Stimulated activated CD4-positive, alpha-beta T cell treated with anti-CD3 and anti-CD28 coated beads, Interleukin-15, amount 100 ng/mL, for 1 hour (primary cell): ENCODE measurements at regions not wholly inside any gene's neighbourhood (a gene's known extent, or its start where the extent isn't known, plus 50 kb on each side); places are given as distances from the start of the nearest gene placed in this dataset.

Source experiments
- DNase-seq, 2 donors: peaks; one replicate each; pipeline ENCODE4 v3.0.0-alpha.2; 2020; ENCODE audit warnings: low read depth in 1 of 2, low spot score in 1 of 2

DNA sequence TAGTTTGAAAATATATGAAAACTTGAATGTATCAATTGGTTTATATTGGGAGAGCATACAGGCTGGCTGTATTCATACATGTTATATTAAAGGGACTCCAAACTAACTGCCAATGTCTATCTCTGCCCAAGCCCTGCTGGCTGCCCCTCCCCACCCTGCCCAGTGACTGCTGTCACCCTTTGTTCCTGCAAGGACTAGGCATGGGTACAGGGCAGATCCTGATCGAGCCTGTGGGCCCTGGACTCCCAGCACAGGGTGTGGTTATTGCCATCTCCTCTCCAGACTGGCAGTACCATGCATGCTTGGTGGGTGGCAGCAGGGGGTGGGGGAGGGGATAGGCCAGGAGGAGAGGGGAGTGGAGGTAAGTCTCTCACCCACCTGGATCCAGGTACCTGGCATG, 167.5 kb upstream of the RASGEF1B start:
- no peak for DNase-seq

DNA sequence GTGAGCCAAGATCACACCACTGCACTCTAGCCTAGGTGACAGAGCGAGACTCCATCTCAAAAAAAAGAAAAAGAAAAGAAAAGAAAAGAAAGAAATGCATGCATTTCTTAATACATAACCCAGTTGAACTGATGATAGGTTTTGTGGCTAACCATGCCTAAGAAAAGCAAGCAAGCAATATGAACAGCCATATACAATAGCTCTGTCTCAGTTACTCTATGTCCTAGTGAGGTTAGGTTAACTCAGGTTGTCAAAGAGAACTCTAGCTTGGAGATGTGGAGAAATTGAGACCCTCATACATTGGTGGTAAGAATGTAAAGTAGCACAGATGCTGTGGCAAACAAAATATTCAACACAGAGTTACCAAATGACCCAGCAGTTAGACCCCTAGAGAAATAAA, 167.0 kb upstream of the RASGEF1B start:
- no peak for DNase-seq

DNA sequence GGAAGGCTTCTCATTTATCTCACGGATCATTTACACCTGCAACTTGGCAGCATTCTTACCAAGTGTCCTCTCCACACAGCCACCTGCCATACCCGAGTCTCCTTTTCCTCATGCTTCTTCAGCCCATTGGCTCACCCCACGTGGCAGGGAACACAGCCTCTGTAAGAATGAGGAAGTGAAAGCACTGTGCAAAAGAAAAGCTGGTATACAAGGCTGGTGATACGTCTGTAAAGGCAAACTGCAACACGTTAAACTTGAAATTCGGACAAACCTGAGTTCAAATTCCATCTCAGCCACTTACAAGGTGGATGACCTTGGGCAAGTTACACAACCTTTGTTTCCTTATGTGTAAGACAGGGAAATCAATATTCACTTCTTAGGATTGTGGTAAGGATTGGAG, 164.0 kb upstream of the RASGEF1B start:
- no peak for DNase-seq

DNA sequence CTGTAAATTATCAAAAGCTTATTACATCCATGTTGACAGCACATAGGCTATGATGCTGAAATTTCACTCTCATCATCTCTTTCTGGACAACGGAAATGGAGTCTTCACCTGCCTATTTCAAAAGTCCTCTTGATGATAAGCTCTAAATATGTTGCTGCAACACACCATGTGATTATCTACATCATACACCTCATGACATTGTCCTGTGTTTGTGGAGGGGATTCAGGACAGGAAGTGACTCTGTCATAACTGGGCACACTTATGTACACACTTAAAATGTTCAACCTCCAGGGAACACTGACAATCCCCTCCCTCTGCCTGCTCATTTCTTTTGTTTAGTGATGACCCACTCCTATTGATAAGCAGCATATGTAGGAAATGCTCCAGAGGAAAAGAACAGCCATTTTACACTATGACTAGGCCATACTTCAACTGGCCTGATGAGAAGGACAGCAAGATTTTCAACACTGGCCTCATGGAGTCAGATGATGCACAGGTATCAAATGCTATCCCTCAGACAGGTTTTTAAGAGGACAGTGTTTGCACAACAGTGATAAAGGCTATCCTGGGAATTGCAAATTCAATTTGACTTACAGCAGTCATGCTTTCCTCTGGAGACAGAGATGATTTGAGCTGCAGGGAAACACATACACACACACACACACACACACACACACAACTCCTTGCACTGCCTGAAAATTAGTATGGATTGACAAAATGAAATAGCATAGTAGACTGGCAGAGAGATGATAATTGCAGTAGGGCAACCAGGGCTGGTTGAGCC, 163.3 kb upstream of the RASGEF1B start:
- no peak for DNase-seq

DNA sequence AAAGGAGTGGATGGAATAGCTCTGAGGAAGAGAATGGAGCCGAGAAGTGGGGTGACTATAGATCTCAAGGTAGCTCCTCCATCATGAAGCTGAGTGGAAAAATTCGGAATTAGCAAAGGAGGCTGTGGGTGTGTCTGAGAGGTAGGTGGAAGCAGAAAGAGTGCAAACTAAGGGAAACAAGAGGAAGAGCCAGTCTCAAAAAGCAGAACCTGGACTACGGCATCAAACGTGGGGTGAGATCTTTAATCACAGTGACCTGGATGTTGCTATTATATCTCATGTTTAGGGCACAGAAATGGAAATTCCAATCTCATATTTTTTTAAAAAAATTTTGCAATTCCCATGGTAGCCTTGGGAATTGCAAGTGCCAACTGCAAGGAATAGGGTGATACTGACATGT, 162.5 kb upstream of the RASGEF1B start:
- DNase-seq, result no peak

DNA sequence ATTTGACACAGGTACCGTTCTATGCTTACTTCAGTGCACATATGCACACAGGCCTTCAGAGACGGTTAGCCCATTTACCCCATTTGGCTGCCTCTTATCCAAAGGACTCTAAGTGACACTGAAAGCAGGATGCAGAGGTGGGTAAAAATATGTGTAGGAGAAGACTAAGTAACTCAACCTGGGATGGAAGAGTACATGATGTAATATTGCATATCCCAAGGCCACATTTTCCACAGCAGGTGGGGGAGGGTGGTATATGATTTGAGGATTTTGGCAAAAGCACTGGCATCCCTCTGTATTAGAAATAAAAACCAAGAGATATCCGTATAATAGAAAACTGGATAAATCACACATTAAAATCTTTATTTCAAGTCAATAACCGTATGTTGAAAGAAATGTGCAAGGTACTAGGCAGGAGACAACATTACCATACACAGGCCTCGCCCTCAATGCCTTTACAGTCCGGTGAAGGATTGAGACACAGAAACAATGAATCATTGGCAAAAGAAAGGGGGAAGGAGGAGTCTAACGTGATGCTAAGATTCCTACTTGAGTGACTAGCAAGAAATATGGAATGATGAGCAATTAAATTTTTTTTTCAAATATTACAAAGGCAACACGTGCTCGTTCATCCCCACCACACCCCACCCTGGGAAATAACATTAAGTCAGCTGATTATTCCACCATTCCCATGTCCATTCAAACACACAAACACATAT, 161.0 kb upstream of the RASGEF1B start:
- DNase-seq, result no peak

DNA sequence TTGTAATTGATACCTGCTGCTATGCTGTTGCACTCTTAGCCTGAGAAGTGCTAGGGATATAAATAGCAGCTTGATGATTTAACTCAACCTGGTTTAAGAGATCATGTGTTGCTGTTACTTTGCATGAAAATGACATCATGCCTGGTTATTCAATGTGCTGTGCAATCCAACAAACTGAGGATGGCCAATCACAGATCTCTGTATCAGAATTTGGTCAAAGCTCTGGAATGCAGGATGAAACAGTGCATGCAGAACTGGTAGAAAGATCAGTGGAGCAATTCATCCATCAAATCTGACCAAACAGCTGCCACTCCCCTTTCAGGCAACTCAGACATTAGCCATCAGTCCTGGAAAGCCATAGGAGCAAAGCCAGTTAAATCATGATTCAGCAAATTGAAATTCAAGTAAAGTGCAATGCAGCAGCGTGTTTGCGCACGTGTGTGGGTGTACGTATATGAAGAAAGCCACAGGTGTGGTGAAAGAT, 160.3 kb upstream of the RASGEF1B start:
- no peak for DNase-seq

DNA sequence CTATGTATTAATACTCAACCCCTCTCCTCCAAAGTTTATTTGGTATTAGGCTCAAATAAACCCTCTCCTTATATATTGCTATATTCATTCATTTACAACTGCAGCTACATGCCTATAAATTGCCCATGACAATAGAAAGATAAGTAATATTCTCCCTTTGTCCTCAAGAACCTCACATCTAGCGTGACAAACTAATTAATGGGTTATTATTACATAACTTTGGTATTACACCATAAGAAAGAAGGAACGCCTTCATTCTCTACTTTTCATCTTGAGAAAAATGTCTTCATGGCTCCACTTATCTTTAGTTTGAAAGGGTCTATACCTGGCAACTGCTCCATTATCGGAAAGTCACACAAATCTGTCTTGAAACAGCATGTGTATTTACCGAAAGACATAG, 157.7 kb upstream of the RASGEF1B start:
- no peak for DNase-seq

DNA sequence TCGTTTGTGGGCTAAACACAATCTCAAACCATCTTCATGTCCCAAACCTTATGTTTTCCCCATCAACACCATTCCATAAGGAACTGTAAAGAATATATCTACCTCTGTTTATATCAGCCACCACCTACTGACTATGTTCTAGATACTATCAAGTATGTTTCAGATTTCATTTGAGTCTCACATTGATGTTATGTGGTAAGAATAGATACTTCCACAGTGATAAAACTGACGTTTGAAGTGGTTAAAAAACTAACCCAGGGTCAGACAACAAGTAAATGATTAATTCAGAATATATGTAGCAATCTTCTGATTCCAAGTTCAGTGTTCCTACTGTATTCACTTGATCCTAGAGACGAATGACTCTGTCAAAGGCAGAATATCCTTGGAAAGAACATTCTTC, 156.8 kb upstream of the RASGEF1B start:
- no peak for DNase-seq

DNA sequence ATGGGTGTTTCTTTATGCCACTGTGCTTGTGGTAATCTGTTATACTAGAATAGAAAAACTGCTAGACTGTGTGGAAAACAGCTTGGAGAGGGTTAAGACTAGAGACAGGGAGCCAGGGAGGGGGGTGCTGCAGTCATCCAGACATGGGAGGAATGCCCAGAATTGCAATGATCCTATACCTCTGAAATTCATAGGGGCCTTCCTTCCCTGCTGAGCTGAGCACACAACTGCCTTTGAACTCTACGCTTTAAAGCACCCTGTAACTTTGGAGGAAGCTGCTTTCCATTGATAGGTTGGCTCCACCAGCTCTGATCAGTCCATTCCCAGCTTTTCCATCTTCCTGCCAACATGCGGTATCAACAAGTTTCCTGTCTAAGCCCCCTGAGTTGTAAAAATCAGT, 155.9 kb upstream of the RASGEF1B start:
- no peak for DNase-seq

DNA sequence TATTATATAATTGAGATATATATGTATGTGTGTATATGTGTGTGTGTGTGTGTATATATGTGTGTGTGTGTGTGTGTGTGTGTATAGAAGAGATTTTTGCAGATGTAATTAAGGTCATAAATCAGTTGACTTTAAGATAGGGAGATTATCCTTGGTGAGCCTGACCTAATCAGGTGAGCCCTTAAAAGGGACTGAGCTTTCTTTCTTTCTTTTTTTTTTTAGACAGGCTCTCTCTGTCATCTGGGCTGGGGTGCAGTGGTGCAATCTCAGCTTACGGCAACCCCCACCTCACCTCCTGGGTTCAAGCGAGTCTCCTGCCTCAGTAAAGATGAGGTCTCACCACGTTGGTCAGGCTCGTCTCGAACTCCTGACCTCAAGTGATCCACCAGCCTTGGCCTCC, 155.1 kb upstream of the RASGEF1B start:
- DNase-seq, result no peak

DNA sequence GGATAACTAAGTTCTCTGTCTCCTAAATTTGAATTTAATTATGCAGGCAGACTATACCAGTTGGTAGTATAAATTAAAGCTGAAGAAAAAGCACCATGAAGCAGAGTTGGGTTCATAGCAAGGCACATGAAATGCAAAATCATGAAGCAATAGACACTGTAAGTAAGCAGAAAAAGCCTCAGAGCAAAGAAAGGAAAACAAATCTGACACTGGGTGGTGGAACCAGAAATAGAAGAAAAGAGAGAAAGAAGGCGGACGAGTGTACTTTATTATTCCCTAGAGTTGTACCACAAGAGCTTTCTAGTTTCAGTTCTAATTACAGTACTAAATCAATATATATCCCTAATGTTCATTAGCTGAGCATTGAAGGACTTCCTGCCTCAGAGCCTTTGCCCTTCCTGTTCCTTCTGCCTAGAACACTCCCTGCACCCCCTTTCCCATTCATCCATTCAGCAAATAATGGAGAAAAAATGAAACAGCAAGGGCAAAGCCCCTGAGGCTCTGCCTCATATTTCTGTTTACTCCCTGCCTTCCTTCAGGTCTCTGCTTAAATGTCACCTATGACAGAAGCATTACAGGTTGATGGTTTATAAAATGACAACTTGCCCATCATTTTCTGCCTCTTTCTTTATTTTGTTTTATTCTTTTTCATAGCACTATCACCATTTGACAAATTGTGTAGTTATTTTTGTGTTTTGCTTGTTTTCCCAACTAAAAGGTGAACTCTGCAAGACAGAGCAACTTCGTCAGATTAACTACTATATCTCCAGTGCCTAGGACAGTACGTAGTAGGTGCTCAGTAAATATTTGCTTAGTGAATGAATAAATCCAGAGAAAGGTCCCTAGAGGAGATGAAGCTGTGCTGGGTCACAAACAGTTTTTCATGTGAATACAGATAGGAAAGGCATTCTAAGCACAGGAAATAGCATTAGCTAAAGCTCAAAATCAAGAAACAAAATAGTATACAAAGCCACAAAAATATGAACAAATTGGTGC, 154.0 kb upstream of the RASGEF1B start:
- DNase-seq, result no peak

DNA sequence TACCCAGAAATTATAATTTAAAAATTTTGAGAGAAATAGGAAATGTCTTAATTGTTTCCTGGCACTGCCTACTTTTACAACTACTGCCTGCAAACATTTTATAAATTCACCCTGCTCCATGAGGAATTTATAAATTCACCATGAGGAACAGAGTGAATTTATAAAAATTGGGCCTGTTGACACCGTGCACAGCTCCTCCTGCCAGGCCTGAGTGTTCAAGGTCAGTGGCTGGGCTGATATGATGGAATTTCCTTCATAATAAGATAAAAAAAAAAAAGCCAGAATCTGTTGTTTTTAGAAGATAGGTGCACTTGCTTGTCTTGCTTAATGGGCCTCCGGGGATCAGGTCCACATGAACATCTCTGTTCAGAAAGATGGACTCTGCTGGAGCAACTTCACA, 151.7 kb upstream of the RASGEF1B start:
- no peak for DNase-seq

DNA sequence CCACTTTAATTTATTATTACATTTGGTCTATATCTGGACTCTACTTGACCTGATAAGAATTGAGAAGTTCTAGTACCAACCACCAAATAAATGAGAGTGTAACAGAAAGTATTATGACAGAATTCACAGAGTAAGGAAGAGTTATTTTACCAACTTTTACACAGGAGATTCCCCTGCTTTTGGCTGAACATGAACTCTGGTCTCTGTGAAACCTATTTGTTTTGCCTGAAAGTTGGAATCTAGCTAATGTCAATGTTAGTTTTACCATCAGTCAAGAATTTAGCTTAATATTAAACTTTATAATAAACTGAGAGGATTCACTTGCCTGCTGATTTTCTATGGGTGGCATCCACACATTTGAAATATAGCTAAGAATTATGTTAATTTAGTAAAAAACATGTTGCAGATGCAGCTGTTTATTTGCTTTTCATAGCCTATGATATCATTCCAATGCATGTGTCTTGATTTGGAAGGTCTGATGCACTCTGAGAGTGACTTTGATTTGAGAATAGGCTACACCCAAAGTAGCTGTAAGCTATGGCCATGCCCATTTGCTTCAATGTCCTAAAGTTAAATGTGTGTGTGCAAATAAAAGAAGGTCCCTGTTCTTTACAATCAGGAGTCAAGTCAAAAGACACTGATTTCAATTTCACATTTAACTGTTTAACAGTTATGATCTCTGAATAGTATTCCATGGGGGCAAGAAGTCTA, 150.9 kb upstream of the RASGEF1B start:
- no peak for DNase-seq

DNA sequence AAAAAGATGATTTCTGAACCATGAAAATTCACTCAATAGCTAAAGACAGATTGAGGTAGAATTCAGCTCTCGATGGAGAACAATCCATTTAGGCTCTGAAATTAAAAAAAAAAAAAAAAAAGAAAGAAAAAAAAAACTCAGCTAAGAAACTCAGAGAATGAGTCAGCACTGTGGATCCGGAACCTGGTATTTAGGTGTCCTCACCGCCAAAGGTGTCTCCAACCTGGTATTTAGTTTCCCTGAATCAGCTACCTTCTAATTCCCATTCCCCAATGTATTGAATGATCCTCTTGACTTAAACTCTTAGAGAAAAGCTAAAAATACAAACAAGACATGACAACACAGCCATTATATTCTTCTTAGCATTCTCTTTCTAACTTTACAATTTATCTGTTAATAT, 150.3 kb upstream of the RASGEF1B start:
- DNase-seq, result no peak

DNA sequence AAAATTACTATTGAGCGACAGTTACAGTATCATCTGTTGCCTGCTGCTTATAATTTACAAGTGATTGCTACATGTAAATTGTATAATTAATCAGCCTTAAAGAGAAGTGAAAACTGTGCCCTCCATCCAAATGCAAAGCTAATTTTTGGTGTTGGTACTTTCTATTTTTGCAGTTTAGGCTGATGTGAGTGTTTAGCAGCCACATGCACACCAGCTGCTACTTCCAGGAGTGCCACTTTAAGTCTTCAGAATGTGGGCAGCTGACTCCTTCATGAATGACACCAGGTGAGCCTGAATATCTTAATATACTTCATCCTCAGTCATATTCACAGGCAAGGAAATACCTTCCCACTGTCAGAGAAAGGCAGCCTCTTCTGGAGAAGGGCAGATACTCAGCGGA, 149.8 kb upstream of the RASGEF1B start:
- no peak for DNase-seq

DNA sequence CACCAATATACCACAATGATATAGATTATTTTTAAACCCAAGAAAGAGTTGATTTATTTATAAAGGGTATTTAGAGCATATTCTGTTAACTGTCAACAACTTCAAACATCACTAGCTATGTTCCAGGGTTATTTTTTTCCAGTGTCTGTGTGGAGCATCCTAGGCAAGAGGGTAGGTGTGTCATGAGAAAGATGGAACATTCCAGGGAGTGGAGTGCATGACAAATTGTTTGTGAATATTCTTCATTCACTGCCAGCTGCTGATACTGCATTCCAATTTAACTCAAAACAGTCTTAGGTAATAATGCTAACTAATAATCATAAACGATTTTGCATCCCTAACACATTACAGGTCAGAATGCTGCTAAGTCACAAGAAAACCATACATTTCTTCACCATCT, 148.7 kb upstream of the RASGEF1B start:
- DNase-seq, result no peak

DNA sequence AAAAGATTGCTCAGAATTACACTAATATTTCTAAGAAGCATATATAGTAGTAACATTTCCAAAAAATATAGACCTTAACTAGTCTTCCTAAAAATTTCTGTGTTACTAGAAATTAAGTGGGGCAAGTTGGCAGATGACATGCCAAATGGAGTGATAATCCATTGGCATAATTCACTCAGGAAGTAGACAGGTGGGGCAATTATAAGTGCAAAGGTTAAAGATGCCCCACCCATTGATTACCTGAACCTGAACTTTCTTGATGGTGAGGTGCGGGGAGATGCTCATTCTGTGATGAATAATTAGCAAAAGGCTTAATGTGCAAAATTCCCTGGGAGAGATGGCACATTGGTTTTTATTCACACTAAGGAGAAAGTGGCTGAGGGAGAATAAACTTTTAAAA, 145.8 kb upstream of the RASGEF1B start:
- no peak for DNase-seq

DNA sequence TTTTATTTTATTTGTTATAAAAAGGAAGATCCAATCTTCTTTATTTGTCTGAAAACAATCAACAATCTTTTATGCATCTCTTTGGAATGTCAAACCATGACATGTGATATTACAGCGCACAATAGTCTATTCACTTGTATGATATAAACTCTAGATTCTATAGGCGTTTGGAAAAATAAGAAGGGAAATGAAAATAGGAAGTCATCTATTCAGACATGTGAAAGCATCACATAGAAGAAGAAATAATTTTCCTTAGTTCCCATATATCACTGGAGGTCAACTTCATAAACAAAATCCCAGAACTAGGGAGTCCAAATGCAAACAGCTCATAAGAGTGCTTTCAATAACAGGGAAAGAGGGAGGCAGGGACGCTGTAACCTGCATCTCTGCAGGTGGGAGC, 139.5 kb upstream of the RASGEF1B start:
- DNase-seq, result no peak

DNA sequence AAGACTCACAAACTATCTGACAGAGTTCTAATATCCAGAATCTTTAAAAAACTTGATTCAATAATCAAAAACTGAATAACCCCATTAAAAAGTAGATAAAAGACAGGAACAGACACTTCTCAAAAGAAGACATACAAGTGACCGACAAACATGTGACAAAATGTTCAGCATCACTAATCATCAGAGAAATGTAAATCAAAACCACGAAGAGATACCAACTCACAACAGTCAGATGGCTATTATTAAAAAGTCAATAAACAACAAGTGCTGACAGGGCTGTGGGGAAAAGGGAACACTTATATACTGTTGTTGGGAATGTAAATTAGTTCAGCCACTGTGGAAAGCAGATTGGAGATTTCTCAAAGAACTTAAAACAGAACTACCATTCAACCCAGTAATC, 138.1 kb upstream of the RASGEF1B start:
- no peak for DNase-seq

DNA sequence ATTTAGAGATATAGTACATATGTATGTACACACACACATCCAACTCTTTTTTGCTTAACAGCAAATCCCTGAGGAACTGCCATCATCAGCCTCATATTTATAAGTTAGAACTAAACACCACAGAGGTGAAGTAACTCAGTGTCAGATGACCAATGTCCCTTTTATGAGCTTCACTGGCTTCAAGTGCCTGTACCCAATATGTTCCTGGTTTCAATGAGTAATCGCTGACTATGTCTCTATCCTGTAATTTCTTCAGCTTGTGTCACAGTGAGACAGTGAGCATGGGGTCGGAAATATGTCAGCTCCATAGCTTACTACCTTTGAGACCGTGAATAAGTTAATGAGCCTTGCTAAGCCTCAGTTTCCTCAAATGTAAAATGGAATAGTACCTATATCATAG, 136.2 kb upstream of the RASGEF1B start:
- DNase-seq, result no peak
